Fibroblast of lung (primary cell): ENCODE measurements at regions not wholly inside any gene's neighbourhood (a gene's known extent, or its start where the extent isn't known, plus 50 kb on each side); places are given as distances from the start of the nearest gene placed in this dataset.

ENCODE experiments used
- DNase-seq, 2 donors: peaks; one replicate each; pipeline versions ENCODE4 v3.0.0 to v3.0.0-alpha.2; 2010; ENCODE audit warnings: low read depth in 2 of 2
- H2AFZ ChIP-seq: 2 replicates; pipeline ENCODE4 v1.5.1; 2012; ENCODE audit warnings: low read length, control low read depth, inconsistent platforms
- H3K27ac ChIP-seq: 2 replicates; pipeline ENCODE4 v1.5.1; 2011; ENCODE audit warnings: low read length, control low read depth; ENCODE audit not compliant: insufficient read depth
- H3K27me3 ChIP-seq: 2 replicates; pipeline ENCODE4 v1.5.1; 2011; ENCODE audit warnings: mild to moderate bottlenecking, low read length; ENCODE audit not compliant: control insufficient read depth, insufficient read depth
- H3K36me3 ChIP-seq: 2 replicates; pipeline ENCODE4 v1.5.1; 2011; ENCODE audit warnings: low read length; ENCODE audit not compliant: control insufficient read depth, insufficient read depth
- H3K4me1 ChIP-seq: 2 replicates; pipeline ENCODE4 v1.5.1; 2011; ENCODE audit warnings: low read length; ENCODE audit not compliant: control insufficient read depth, insufficient read depth; ENCODE audit errors: extremely low read depth
- H3K4me2 ChIP-seq: 2 replicates; pipeline ENCODE4 v1.5.1; 2011; ENCODE audit warnings: low read length, control low read depth; ENCODE audit not compliant: insufficient read depth; ENCODE audit errors: extremely low read depth
- H3K4me3 ChIP-seq, 4 experiments: fragments of 200-600 bp in 1 of 4; sonication (generic) in 1 of 4; replicated peaks in 1 of 4; 2 replicates each; pipeline ENCODE4 v1.5.1; 2011 to 2016; ENCODE audit warnings: low read length in 4 of 4, low read depth in 3 of 4, mild to moderate bottlenecking in 3 of 4, control low read depth in 2 of 4, inconsistent platforms in 1 of 4, mixed read lengths in 1 of 4; ENCODE audit not compliant: insufficient read depth in 1 of 4; ENCODE audit errors: control extremely low read depth in 1 of 4
- H3K79me2 ChIP-seq: 2 replicates; pipeline ENCODE4 v1.5.1; 2012; ENCODE audit warnings: mild to moderate bottlenecking, low read length, inconsistent platforms; ENCODE audit not compliant: control insufficient read depth, insufficient read depth
- H3K9ac ChIP-seq: 2 replicates; pipeline ENCODE4 v1.5.1; 2011; ENCODE audit warnings: mild to moderate bottlenecking, low read length, control low read depth; ENCODE audit not compliant: insufficient read depth
- H3K9me3 ChIP-seq: 2 replicates; pipeline ENCODE4 v1.5.1; 2012; ENCODE audit warnings: low read depth, low read length; ENCODE audit not compliant: control insufficient read depth, insufficient read depth
- H4K20me1 ChIP-seq: 2 replicates; pipeline ENCODE4 v1.5.1; 2011; ENCODE audit warnings: low read length; ENCODE audit not compliant: control insufficient read depth, insufficient read depth; ENCODE audit errors: extremely low read depth
- CTCF ChIP-seq, 2 donors: IDR thresholded peaks in 1 of 2; conservative IDR thresholded peaks in 1 of 2; 1 replicate in 1 of 2; 2 replicates in 1 of 2; pipeline ENCODE4 v1.5.1; 2011 to 2012; ENCODE audit warnings: low read length in 2 of 2, control low read depth in 1 of 2, inconsistent platforms in 1 of 2, low read depth in 1 of 2, mild to moderate bottlenecking in 1 of 2
- EZH2 ChIP-seq: IDR thresholded peaks from 2 replicates; pipeline ENCODE4 v1.5.1; 2012; ENCODE audit warnings: low read length, control low read depth, mild to moderate bottlenecking; ENCODE audit errors: missing control alignments

DNA sequence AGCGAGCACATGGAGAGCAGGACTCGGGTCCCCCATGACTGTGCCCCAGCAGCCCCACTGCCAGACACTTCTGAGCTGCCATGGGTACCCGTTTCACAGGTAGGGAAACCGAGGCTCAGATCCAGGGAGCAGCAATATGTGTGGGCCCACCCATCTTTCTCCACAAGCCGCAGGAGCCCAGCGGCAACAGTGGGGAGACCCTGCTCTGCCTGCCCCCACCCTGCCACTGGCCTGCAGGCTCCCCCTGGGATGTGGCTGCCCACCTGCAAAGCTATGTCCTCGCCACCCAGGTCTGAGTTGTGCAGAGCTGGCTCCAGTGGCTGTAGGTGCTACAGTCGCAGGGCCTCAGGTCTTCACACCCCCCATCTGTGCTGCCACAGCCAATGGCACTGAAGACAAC is 50.6 kb upstream of the C1QTNF9B start:
- Histone ChIP-seq H3K36me3 (no peaks in the 10 kb centered on the region), H3K27ac (no peak overlapping the region), H3K79me2 (no peaks in the 10 kb centered on the region), H3K4me1 (no peaks in the 10 kb centered on the region), H3K9ac (no peak overlapping the region), H3K4me3 (no peak overlapping the region), H3K27me3 (no peaks in the 10 kb centered on the region), H2AFZ (no peak overlapping the region), H3K9me3 (no peaks in the 10 kb centered on the region), H3K4me2 (no peak overlapping the region), H4K20me1 (no peaks in the 10 kb centered on the region)
- no peak for DNase-seq
- no peak for TF ChIP-seq EZH2

- no peaks in the 10 kb centered on the region for H3K4me1 ChIP-seq
- no peak overlapping the region for H3K4me3 ChIP-seq
- H2AFZ ChIP-seq = no peak overlapping the region
- DNase-seq = no peak
- no peaks in the 10 kb centered on the region for H3K36me3 ChIP-seq
- no peak overlapping the region for H3K9ac ChIP-seq
- H4K20me1 ChIP-seq = no peaks in the 10 kb centered on the region
- no peak for TF ChIP-seq EZH2
- H3K27me3 ChIP-seq = no peaks in the 10 kb centered on the region
- no peaks in the 10 kb centered on the region for H3K79me2 ChIP-seq
- no peak overlapping the region for H3K4me2 ChIP-seq
- no peaks in the 10 kb centered on the region for H3K9me3 ChIP-seq
- no peak overlapping the region for H3K27ac ChIP-seq
Observed at GRCh38 chr13:23949200-23949599, 51.9 kb upstream of the C1QTNF9B start.

DNA sequence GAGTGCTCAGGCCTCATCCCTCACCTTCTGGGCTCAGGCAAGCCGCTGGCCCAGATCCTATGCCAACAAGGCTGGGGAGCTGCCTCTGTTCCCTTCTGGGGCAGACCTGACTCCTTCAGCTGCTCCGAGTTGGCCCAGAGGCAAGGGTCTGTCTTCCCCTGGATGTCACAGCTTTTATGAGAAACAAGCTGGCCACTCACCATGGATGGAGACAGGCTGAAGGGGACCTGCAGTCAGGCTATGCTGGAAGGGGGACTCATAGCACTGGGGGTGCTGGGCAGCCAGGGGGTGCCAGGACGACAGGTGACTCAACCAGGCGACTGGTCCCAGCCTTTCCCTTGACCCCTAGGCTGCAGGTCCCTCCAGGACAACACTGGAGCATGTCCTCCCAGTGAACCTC is 52.4 kb upstream of the C1QTNF9B start:
- no peaks in the 10 kb centered on the region for H3K4me1 ChIP-seq
- no peak overlapping the region for H2AFZ ChIP-seq
- no peak overlapping the region for H3K9ac ChIP-seq
- no peaks in the 10 kb centered on the region for H3K79me2 ChIP-seq
- no peaks in the 10 kb centered on the region for H3K27me3 ChIP-seq
- no peak overlapping the region for H3K4me2 ChIP-seq
- DNase-seq = no peak
- no peaks in the 10 kb centered on the region for H3K36me3 ChIP-seq
- no peak overlapping the region for H3K4me3 ChIP-seq
- no peaks in the 10 kb centered on the region for H3K9me3 ChIP-seq
- TF ChIP-seq EZH2 (no peak), CTCF (conservative IDR thresholded peaks at IDR 0.05 in 1 of 2, IDR thresholded peaks at IDR 0.05 in 1 of 2; ENCODE audit: low read depth in 1 of 2, low read length in 2 of 2) (no peak)
- no peak overlapping the region for H3K27ac ChIP-seq
- H4K20me1 ChIP-seq = no peaks in the 10 kb centered on the region

GRCh38 chr13:23950736-23951510 is 53.6 kb upstream of the C1QTNF9B start:
- Histone ChIP-seq H4K20me1 (no peaks in the 10 kb centered on the region), H3K36me3 (no peaks in the 10 kb centered on the region), H3K27ac (no peak overlapping the region), H3K79me2 (no peaks in the 10 kb centered on the region), H3K4me1 (no peaks in the 10 kb centered on the region), H3K4me3 (no peak overlapping the region), H3K9me3 (no peaks in the 10 kb centered on the region), H3K9ac (no peak overlapping the region), H2AFZ (no peak overlapping the region), H3K27me3 (peaks cover 2% of the 10 kb centered on the region), H3K4me2 (no peak overlapping the region)
- peak in 1 of 2 donors; percentile 17 for DNase-seq
- TF ChIP-seq EZH2 = no peak
